NCI-H510A treated with DMSO at 0.1 percent for 48 hours (cell line): ENCODE measurements at regions not wholly inside any gene's neighbourhood (a gene's known extent, or its start where the extent isn't known, plus 50 kb on each side); places are given as distances from the start of the nearest gene placed in this dataset.
"Not testable (repeated sequence)": the region's sequence is repeated elsewhere in the genome, so short reads cannot be mapped to it uniquely, and the experiment has no call there.

ENCODE experiments used
- DNase-seq: peaks from one replicate; lab custom pipeline; 2025; lab: John Stamatoyannopoulos, UW

GRCh38 chr2:176922545-176922944, 290.0 kb upstream of the HNRNPA3 start:
- not testable (repeated sequence) for DNase-seq

- DNase-seq: no peak
These were observed 289.4 kb upstream of the HNRNPA3 start for GRCh38 chr2:176923205-176923604.

GRCh38 chr2:176924909-176925534, 287.6 kb upstream of the HNRNPA3 start:
- no peak for DNase-seq

GRCh38 chr2:176926453-176926852, 286.1 kb upstream of the HNRNPA3 start:
- DNase-seq: no peak

- DNase-seq: not testable (repeated sequence)
These were observed 283.2 kb upstream of the HNRNPA3 start for GRCh38 chr2:176929387-176929786.

GRCh38 chr2:176931588-176932563, 280.7 kb upstream of the HNRNPA3 start:
- DNase-seq: no peak

GRCh38 chr2:176934131-176934530, 278.5 kb upstream of the HNRNPA3 start:
- DNase-seq: no peak

GRCh38 chr2:176934869-176935415, 277.7 kb upstream of the HNRNPA3 start:
- DNase-seq: no peak

GRCh38 chr2:176935543-176936102, 277.0 kb upstream of the HNRNPA3 start:
- no peak for DNase-seq

- no peak for DNase-seq
These were observed 276.2 kb upstream of the HNRNPA3 start for GRCh38 chr2:176936410-176936809.

GRCh38 chr2:176944998-176945397, 267.6 kb upstream of the HNRNPA3 start:
- no peak for DNase-seq

GRCh38 chr2:176947754-176948153, 264.8 kb upstream of the HNRNPA3 start:
- DNase-seq: no peak

GRCh38 chr2:176951218-176951617, 261.4 kb upstream of the HNRNPA3 start:
- DNase-seq: not testable (repeated sequence)

- DNase-seq: no peak
These were observed 255.8 kb upstream of the HNRNPA3 start for GRCh38 chr2:176956791-176957190.

GRCh38 chr2:176959614-176960013, 253.0 kb upstream of the HNRNPA3 start:
- no peak for DNase-seq

GRCh38 chr2:176960061-176960460, 252.5 kb upstream of the HNRNPA3 start:
- DNase-seq: no peak

- DNase-seq: no peak
These were observed 251.7 kb upstream of the HNRNPA3 start for GRCh38 chr2:176960736-176961520.

- DNase-seq: no peak
These were observed 250.6 kb upstream of the HNRNPA3 start for GRCh38 chr2:176961775-176962619.

- DNase-seq: no peak
These were observed 248.9 kb upstream of the HNRNPA3 start for GRCh38 chr2:176963568-176964287.

- DNase-seq: no peak
These were observed 244.6 kb upstream of the HNRNPA3 start for GRCh38 chr2:176967911-176968450.
